SK-N-SH (cell line): ENCODE measurements at regions not wholly inside any gene's neighbourhood (a gene's known extent, or its start where the extent isn't known, plus 50 kb on each side); places are given as distances from the start of the nearest gene placed in this dataset.

ENCODE experiments used
- CTCF ChIA-PET: fragments of 300-600, 350-600 bp; formaldehyde crosslinking; extraction: SDS; loops from one replicate; lab custom pipeline; 2021; lab: Yijun Ruan, JAX
- POLR2A ChIA-PET: fragments of 350-600 bp; sonication (Branson Sonifier 250); formaldehyde crosslinking; extraction: SDS; loops from one replicate; lab custom pipeline; 2020; ENCODE audit warnings: antibody characterized with exemption, inconsistent platforms; lab: Yijun Ruan, JAX
- DNase-seq: peaks from one replicate; pipeline ENCODE4 v3.0.0; 2012
- H2AFZ ChIP-seq: fragments of 200-600 bp; sonication (generic); 2 replicates; pipeline ENCODE4 v1.8.1; 2016; ENCODE audit warnings: antibody characterized with exemption, mild to moderate bottlenecking, low read depth
- H3F3A ChIP-seq: fragments of 200-600 bp; sonication (generic); replicated peaks from 2 replicates; pipeline ENCODE3; 2016; ENCODE audit warnings: antibody characterized with exemption, mild to moderate bottlenecking; ENCODE audit not compliant: insufficient read depth
- H3K27ac ChIP-seq, 2 experiments: fragments of 200-500 bp in 1 of 2; fragments of 200-600 bp in 1 of 2; sonication (Bioruptor generic) in 1 of 2; sonication (generic), shearing (Covaris generic) in 1 of 2; 2 replicates each; pipeline versions ENCODE4 v1.5.1 to v1.6.1; 2014 to 2016; ENCODE audit warnings: low read depth in 2 of 2, inconsistent platforms in 1 of 2, low read length in 1 of 2, mild to moderate bottlenecking in 1 of 2, mixed read lengths in 1 of 2
- H3K27me3 ChIP-seq: fragments of 200-600 bp; sonication (generic), shearing (Covaris generic); 2 replicates; pipeline ENCODE4 v1.6.1; 2016; ENCODE audit warnings: mixed run types; ENCODE audit not compliant: insufficient read depth
- H3K36me3 ChIP-seq, 2 experiments: fragments of 200-500 bp in 1 of 2; fragments of 200-600 bp in 1 of 2; sonication (Bioruptor generic) in 1 of 2; sonication (generic) in 1 of 2; replicated peaks in 1 of 2; 2 replicates each; pipeline versions ENCODE3 to v1.5.1; 2014 to 2016; ENCODE audit warnings: low read length in 1 of 2, mild to moderate bottlenecking in 1 of 2; ENCODE audit not compliant: insufficient read depth in 2 of 2, control insufficient read depth in 1 of 2
- H3K4me1 ChIP-seq, 2 experiments: fragments of 200-500 bp in 1 of 2; fragments of 200-600 bp in 1 of 2; sonication (Bioruptor generic) in 1 of 2; sonication (generic), shearing (Covaris generic) in 1 of 2; 2 replicates each; pipeline versions ENCODE4 v1.5.1 to v1.6.1; 2014 to 2016; ENCODE audit warnings: low read depth in 1 of 2, low read length in 1 of 2, mixed run types in 1 of 2; ENCODE audit not compliant: insufficient read depth in 2 of 2, control insufficient read depth in 1 of 2
- H3K4me2 ChIP-seq: fragments of 200-600 bp; sonication (generic), shearing (Covaris generic); 2 replicates; pipeline ENCODE4 v1.6.1; 2017; ENCODE audit warnings: mixed run types
- H3K4me3 ChIP-seq, 2 experiments: fragments of 200-500 bp in 1 of 2; fragments of 200-600 bp in 1 of 2; sonication (Bioruptor generic) in 1 of 2; sonication (generic), shearing (Covaris generic) in 1 of 2; 2 replicates each; pipeline versions ENCODE4 v1.5.1 to v1.8.1; 2014 to 2016; ENCODE audit warnings: low read depth in 2 of 2, inconsistent platforms in 1 of 2, low read length in 1 of 2, mild to moderate bottlenecking in 1 of 2, mixed read lengths in 1 of 2, moderate library complexity in 1 of 2
- H3K79me2 ChIP-seq: fragments of 200-600 bp; sonication (generic); 2 replicates; pipeline ENCODE4 v1.8.1; 2017; ENCODE audit warnings: mild to moderate bottlenecking; ENCODE audit not compliant: insufficient read depth
- H3K9ac ChIP-seq: fragments of 200-600 bp; sonication (generic); 2 replicates; pipeline ENCODE4 v1.6.1; 2017; ENCODE audit warnings: mixed run types
- H3K9me2 ChIP-seq: fragments of 200-600 bp; sonication (generic); 2 replicates; pipeline ENCODE4 v1.6.1; 2017; ENCODE audit warnings: mixed run types
- H3K9me3 ChIP-seq: fragments of 200-600 bp; sonication (generic); 2 replicates; pipeline ENCODE4 v1.6.1; 2017; ENCODE audit warnings: mixed run types, mild to moderate bottlenecking, moderate library complexity
- H4K20me1 ChIP-seq: fragments of 200-600 bp; sonication (generic); 2 replicates; pipeline ENCODE4 v1.6.1; 2017; ENCODE audit warnings: mild to moderate bottlenecking, mixed run types; ENCODE audit not compliant: insufficient read depth
- CTCF ChIP-seq: fragments of 200-600 bp; sonication (generic); IDR thresholded peaks from 2 replicates; pipeline ENCODE4 v1.6.1; 2017; ENCODE audit warnings: antibody characterized with exemption, mild to moderate bottlenecking, moderate library complexity
- EZH2phosphoT487 ChIP-seq: fragments of 200-600 bp; sonication (generic); IDR thresholded peaks from 2 replicates; pipeline ENCODE4 v1.6.1; 2017; ENCODE audit warnings: low read depth, mixed run types, mild to moderate bottlenecking, antibody characterized with exemption, moderate library complexity, borderline replicate concordance
- FOXM1 ChIP-seq: IDR thresholded peaks from 2 replicates; pipeline ENCODE4 v1.4.0; 2012; ENCODE audit warnings: low read depth, mild to moderate bottlenecking
- GATA2 ChIP-seq: sonication (generic); formaldehyde crosslinking; IDR thresholded peaks from 2 replicates; pipeline ENCODE4 v1.5.0; 2020; ENCODE audit warnings: mild to moderate bottlenecking, missing genetic modification reagents
- IRF3 ChIP-seq: fragments of 150-350 bp; IDR thresholded peaks from 2 replicates; pipeline ENCODE4 v1.6.1; 2016; ENCODE audit warnings: mild to moderate bottlenecking, low read depth, low read length
- JUND ChIP-seq: IDR thresholded peaks from 2 replicates; pipeline ENCODE4 v1.4.0; 2012
- MAX ChIP-seq: IDR thresholded peaks from 2 replicates; pipeline ENCODE4 v1.4.0; 2012; ENCODE audit warnings: low read depth
- NFIC ChIP-seq: IDR thresholded peaks from 2 replicates; pipeline ENCODE4 v1.4.0; 2012; ENCODE audit warnings: borderline replicate concordance
- POLR2AphosphoS5 ChIP-seq: IDR thresholded peaks from 2 replicates; pipeline ENCODE4 v1.6.1; 2012; ENCODE audit warnings: low read depth, low read length
- RAD21 ChIP-seq: IDR thresholded peaks from 2 replicates; pipeline ENCODE4 v1.6.1; 2012; ENCODE audit warnings: mild to moderate bottlenecking, low read length
- RCOR1 ChIP-seq: fragments of 150-350 bp; IDR thresholded peaks from 2 replicates; pipeline ENCODE4 v1.6.1; 2017; ENCODE audit warnings: antibody characterized with exemption, low read length
- SIN3A ChIP-seq: IDR thresholded peaks from 2 replicates; pipeline ENCODE4 v1.6.1; 2012; ENCODE audit warnings: low read depth, mild to moderate bottlenecking, low read length, moderate library complexity, borderline replicate concordance
- SMC3 ChIP-seq: IDR thresholded peaks from 2 replicates; pipeline ENCODE4 v1.6.1; 2012; ENCODE audit warnings: low read depth, low read length, improper control_type of control experiment
- TAF1 ChIP-seq: IDR thresholded peaks from 2 replicates; pipeline ENCODE4 v1.6.1; 2012; ENCODE audit warnings: low read depth, mild to moderate bottlenecking, low read length, moderate library complexity, borderline replicate concordance
- TCF12 ChIP-seq: IDR thresholded peaks from 2 replicates; pipeline ENCODE4 v1.4.0; 2012
- TEAD4 ChIP-seq: IDR thresholded peaks from 2 replicates; pipeline ENCODE4 v1.4.0; 2012; ENCODE audit warnings: mild to moderate bottlenecking, borderline replicate concordance; ENCODE audit not compliant: insufficient read depth
- YY1 ChIP-seq: IDR thresholded peaks from 2 replicates; pipeline ENCODE4 v1.4.0; 2012; ENCODE audit warnings: low read depth, mild to moderate bottlenecking
- ZBTB33 ChIP-seq: IDR thresholded peaks from 2 replicates; pipeline ENCODE4 v1.4.0; 2012; ENCODE audit warnings: low read depth, borderline replicate concordance
- WGBS: methylation state at CpG from one replicate; pipeline ENCODE4 v1.1.6; 2017; ENCODE audit warnings: low lambda C conversion rate; 5-methylcytosine and 5-hydroxymethylcytosine counted together

- no peak for TF ChIP-seq TCF12
- TF ChIP-seq, all 33 proteins: peak for 0
Measured at GRCh38 chr2:38448692-38449410, 71.8 kb upstream of the ATL2 start (continued).

GRCh38 chr2:38446906-38447561, 70.0 kb upstream of the ATL2 start:
- Histone ChIP-seq H3K9me2 (no peaks in the 10 kb centered on the region), H3K36me3 (no peaks in the 10 kb centered on the region), H4K20me1 (no peaks in the 10 kb centered on the region), H3K27ac (no peak overlapping the region), H3K79me2 (no peaks in the 10 kb centered on the region), H3K9me3 (no peaks in the 10 kb centered on the region), H2AFZ (no peak overlapping the region), H3K4me1 (peaks cover 10 to 18% of the 10 kb centered on the region in 2 experiments; a peak in 3 of 4 replicates), H3K27me3 (peaks cover 3% of the 10 kb centered on the region; the same call in 1 of the 2 replicates), H3K9ac (no peak overlapping the region), H3K4me3 (no peak overlapping the region), H3F3A (no peaks in the 10 kb centered on the region), H3K4me2 (no peak overlapping the region)
- POLR2A ChIA-PET, result no interaction called here
- CTCF ChIA-PET, result interaction anchor here (0.8 to 1.7 kb wide), 8 partner anchors 10 to 131 kb away, joined by 3 to 7 read pairs (median 4); partner anchors contain the start of gene ATL2
- DNase-seq, result no peak
- 81% methylated on average over 7 of the region's 7 CpGs for WGBS
- TF ChIP-seq MAX, result no peak
- no peak for TF ChIP-seq RCOR1
- TF ChIP-seq TEAD4, result no peak
- no peak for TF ChIP-seq CTCF
- TF ChIP-seq RAD21, result no peak
- TF ChIP-seq POLR2AphosphoS5, result no peak
- TF ChIP-seq IRF3, result no peak
- TF ChIP-seq NFIC, result no peak
- TF ChIP-seq SIN3A, result no peak
- no peak for TF ChIP-seq TAF1
- no peak for TF ChIP-seq JUND
- TF ChIP-seq EZH2phosphoT487, result no peak
- TF ChIP-seq ZBTB33, result no peak
- TF ChIP-seq YY1, result no peak
- no peak for TF ChIP-seq SMC3
- no peak for TF ChIP-seq FOXM1
- TF ChIP-seq GATA2 (CRISPR knock-in tag), result no peak
